ENCODE measurements at regions not wholly inside any gene's neighbourhood (a gene's known extent, or its start where the extent isn't known, plus 50 kb on each side); places are given as distances from the start of the nearest gene placed in this dataset.

GRCh38 chr3:187916072-187916471 is 170.8 kb upstream of the BCL6 start:
- CTCF ChIA-PET, result no interaction called here
- H3K27me3 ChIP-seq (ENCODE audit: control insufficient read depth, insufficient read depth, low read length), result no peaks in the 10 kb centered on the region
- TF ChIP-seq TCF7L2 (IDR thresholded peaks at IDR 0.05; ENCODE audit: low read depth, low read length) (no peak), SIN3A (IDR thresholded peaks at IDR 0.05; ENCODE audit: borderline replicate concordance, insufficient read depth, low read depth, low read length) (no peak), CTCF (IDR thresholded peaks at IDR 0.05) (no peak), REST (IDR thresholded peaks at IDR 0.05; ENCODE audit: insufficient read depth in 1 of 2, low read depth in 2 of 2, low read length in 1 of 2) (no peak), POLR2AphosphoS5 (IDR thresholded peaks at IDR 0.05; ENCODE audit: low read depth, low read length) (no peak)
- no peak for ATAC-seq
- no peak for DNase-seq (ENCODE audit: low read depth, low spot score)
- no peak overlapping the region for H3K4me3 ChIP-seq (ENCODE audit: low read depth in 2 of 2, low read length in 2 of 2)
- H3K4me1 ChIP-seq (ENCODE audit: control insufficient read depth, insufficient read depth, low read length), result peaks cover 34% of the 10 kb centered on the region
- no TSS peak for BruUV-seq (replicated peaks)
- H3K27ac ChIP-seq (ENCODE audit: low read length), result peak overlapping the region; percentile 94; the same call in 1 of the 2 replicates
- POLR2A ChIA-PET, result no interaction called here
- no peaks in the 10 kb centered on the region for H3K9me3 ChIP-seq (ENCODE audit: control insufficient read depth, insufficient read depth, low read depth, low read length)
- no peaks in the 10 kb centered on the region for H3K36me3 ChIP-seq (ENCODE audit: control insufficient read depth, insufficient read depth, low read length)
- intact Hi-C loops (cut with micrococcal nuclease; ENCODE audit: unreplicated experiment), result no loop called here
- in situ Hi-C loops (cut with HindIII; ENCODE audit: low pct_unique_long_range_greater_than_20kb, low sequenced_read_pairs), result loop anchor here (10.0 kb wide), 1 partner anchor 171 kb away; the partner anchor contains the start of gene BCL6

GRCh38 chr3:187918081-187918644 is 172.9 kb upstream of the BCL6 start:
- intact Hi-C loops (cut with micrococcal nuclease; ENCODE audit: unreplicated experiment), result no loop called here
- ChIA-PET CTCF (no interaction called here), POLR2A (no interaction called here)
- H3K4me1 ChIP-seq (ENCODE audit: control insufficient read depth, insufficient read depth, low read length), result peaks cover 25% of the 10 kb centered on the region
- BruUV-seq (replicated peaks), result no TSS peak
- H3K4me3 ChIP-seq (ENCODE audit: low read depth in 2 of 2, low read length in 2 of 2), result no peak overlapping the region
- no peak for DNase-seq (ENCODE audit: low read depth, low spot score)
- H3K36me3 ChIP-seq (ENCODE audit: control insufficient read depth, insufficient read depth, low read length), result no peaks in the 10 kb centered on the region
- peak overlapping the region; percentile 40; the same call in 1 of the 2 replicates for H3K27ac ChIP-seq (ENCODE audit: low read length)
- no peak for ATAC-seq
- no peaks in the 10 kb centered on the region for H3K27me3 ChIP-seq (ENCODE audit: control insufficient read depth, insufficient read depth, low read length)
- in situ Hi-C loops (cut with HindIII; ENCODE audit: low pct_unique_long_range_greater_than_20kb, low sequenced_read_pairs), result loop anchor here (10.0 kb wide), 1 partner anchor 173 kb away; the partner anchor contains the start of gene BCL6
- no peaks in the 10 kb centered on the region for H3K9me3 ChIP-seq (ENCODE audit: control insufficient read depth, insufficient read depth, low read depth, low read length)
- TF ChIP-seq TCF7L2 (IDR thresholded peaks at IDR 0.05; ENCODE audit: low read depth, low read length) (no peak), CTCF (IDR thresholded peaks at IDR 0.05) (no peak), POLR2AphosphoS5 (IDR thresholded peaks at IDR 0.05; ENCODE audit: low read depth, low read length) (no peak), SIN3A (IDR thresholded peaks at IDR 0.05; ENCODE audit: borderline replicate concordance, insufficient read depth, low read depth, low read length) (no peak), REST (IDR thresholded peaks at IDR 0.05; ENCODE audit: insufficient read depth in 1 of 2, low read depth in 2 of 2, low read length in 1 of 2) (no peak)

Data from Panc1 (cell line).